CD4-positive, alpha-beta T cell treated with Interferon alpha-2 for 1 hour (primary cell): ENCODE measurements at regions not wholly inside any gene's neighbourhood (a gene's known extent, or its start where the extent isn't known, plus 50 kb on each side); places are given as distances from the start of the nearest gene placed in this dataset.
"Not testable (repeated sequence)": the region's sequence is repeated elsewhere in the genome, so short reads cannot be mapped to it uniquely, and the experiment has no call there.

Source experiments
- DNase-seq, 2 donors: peaks; one replicate each; pipeline ENCODE4 v3.0.0-alpha.2; 2020 to 2022

GRCh38 chr2:132220589-132220988 lies 58.8 kb upstream of the ANKRD30BL start:
- not testable (repeated sequence) for DNase-seq

- DNase-seq: not testable (repeated sequence)
Measured at GRCh38 chr2:132221886-132222285, 60.1 kb upstream of the ANKRD30BL start.

GRCh38 chr2:132252191-132252893 lies 90.6 kb upstream of the ANKRD30BL start:
- DNase-seq: no peak

- DNase-seq: no peak
Measured at GRCh38 chr2:132252894-132253264, 91.1 kb upstream of the ANKRD30BL start.

- DNase-seq: no peak
Measured at GRCh38 chr2:132253496-132254305, 91.9 kb upstream of the ANKRD30BL start.

GRCh38 chr2:132254306-132254919 lies 92.7 kb upstream of the ANKRD30BL start:
- DNase-seq: not testable (repeated sequence)

- no peak for DNase-seq
Measured at GRCh38 chr2:132255714-132256113, 94.0 kb upstream of the ANKRD30BL start.

- no peak for DNase-seq
Measured at GRCh38 chr2:132256251-132256902, 94.6 kb upstream of the ANKRD30BL start.

- not testable (repeated sequence) for DNase-seq
Measured at GRCh38 chr2:132256903-132257300, 95.2 kb upstream of the ANKRD30BL start.

GRCh38 chr2:132257301-132258171 lies 95.8 kb upstream of the ANKRD30BL start:
- not testable (repeated sequence) for DNase-seq

- not testable (repeated sequence) for DNase-seq
Measured at GRCh38 chr2:132259276-132259675, 97.5 kb upstream of the ANKRD30BL start.

GRCh38 chr2:132265595-132265994 lies 103.8 kb upstream of the ANKRD30BL start:
- not testable (repeated sequence) for DNase-seq

- DNase-seq: no peak
Measured at GRCh38 chr2:132267105-132267497, 105.3 kb upstream of the ANKRD30BL start.

- DNase-seq: peak in 1 of 2 donors; percentile 13
Measured at GRCh38 chr2:132267498-132268283, 105.9 kb upstream of the ANKRD30BL start.

- peak; percentile 50 to 62 for DNase-seq
Measured at GRCh38 chr2:132268284-132268976, 106.7 kb upstream of the ANKRD30BL start.

- DNase-seq: no peak
Measured at GRCh38 chr2:132268977-132269523, 107.3 kb upstream of the ANKRD30BL start.

GRCh38 chr2:132270255-132270654 lies 108.5 kb upstream of the ANKRD30BL start:
- DNase-seq: no peak

GRCh38 chr2:132270981-132271546 lies 109.3 kb upstream of the ANKRD30BL start:
- DNase-seq: no peak

- not testable (repeated sequence) for DNase-seq
Measured at GRCh38 chr2:132271794-132272193, 110.0 kb upstream of the ANKRD30BL start.

- DNase-seq: no peak
Measured at GRCh38 chr2:132272713-132273112, 111.0 kb upstream of the ANKRD30BL start.
